Right lobe of liver (tissue), 6 donors: ENCODE measurements at regions not wholly inside any gene's neighbourhood (a gene's known extent, or its start where the extent isn't known, plus 50 kb on each side); places are given as distances from the start of the nearest gene placed in this dataset.

ENCODE experiments used
- ATAC-seq, 4 donors: fragments of 200-7000 bp; cut with Tn5 transposase; one replicate each; pipeline ENCODE4 v1.9.1; 2020; ENCODE audit warnings: mild to moderate bottlenecking in 4 of 4, moderate library complexity in 4 of 4
- DNase-seq, 3 donors: peaks; one replicate each; pipeline ENCODE4 v3.0.0-alpha.2; 2020
- H3K27ac ChIP-seq, 3 donors: fragments of 200-600 bp; one replicate each; pipeline ENCODE4 v1.8.0; 2022
- H3K27me3 ChIP-seq, 2 donors: fragments of 200-600 bp; one replicate each; pipeline ENCODE4 v1.8.0; 2022
- H3K36me3 ChIP-seq, 4 donors: fragments of 200-600 bp; sonication (generic) in 1 of 4; one replicate each; pipeline versions ENCODE4 v1.5.1 to v1.8.0; 2017 to 2022; ENCODE audit warnings: control low read depth in 1 of 4
- H3K4me1 ChIP-seq, 4 donors: fragments of 200-600 bp; sonication (generic) in 1 of 4; one replicate each; pipeline versions ENCODE4 v1.5.1 to v1.8.0; 2017 to 2022; ENCODE audit warnings: control low read depth in 1 of 4
- H3K4me3 ChIP-seq, 3 donors: fragments of 200-600 bp; one replicate each; pipeline ENCODE4 v1.8.0; 2022
- H3K9me3 ChIP-seq, 4 donors: fragments of 200-600 bp; sonication (generic) in 1 of 4; one replicate each; pipeline versions ENCODE4 v1.5.1 to v1.8.0; 2017 to 2022; ENCODE audit warnings: control low read depth in 1 of 4
- POLR2A ChIP-seq: fragments of 450-650 bp; IDR thresholded peaks from one replicate; pipeline ENCODE4 v1.6.1; 2017; ENCODE audit warnings: antibody characterized with exemption, mild to moderate bottlenecking
- WGBS: methylation state at CpG from one replicate; pipeline ENCODE4 v1.1.6; 2018; ENCODE audit warnings: low coverage, low lambda C conversion rate; ENCODE audit not compliant: insufficient coverage; ENCODE audit errors: missing lambda C conversion rate; 5-methylcytosine and 5-hydroxymethylcytosine counted together
- intact Hi-C, 2 donors: fragments of 100-400 bp; cut with DNase I; formaldehyde crosslinking; loops; one replicate each; pipeline versions ENCODE4 v1.11.2 to v1.14.1; 2022
- TF ChIP-seq, protein P1 (sequence below), 4 donors: fragments of 200-600 bp in 3 of 4; fragments of 450-650 bp in 1 of 4; IDR thresholded peaks; one replicate each; pipeline versions ENCODE4 v1.5.1 to v1.8.0; 2016 to 2022; ENCODE audit warnings: antibody characterized with exemption in 4 of 4, mild to moderate bottlenecking in 2 of 4
- donor health status: DM: no; HTN: yes; CAD: no.
- donor health status: DM: no; HTN: no; CAD: no.
- donor health status: DM: no; HTN: no; CAD: no.
- donor health status: DM: no; HTN: yes; CAD: no.
- donor health status: DM: no; HTN: yes; CAD: no.

DNA sequence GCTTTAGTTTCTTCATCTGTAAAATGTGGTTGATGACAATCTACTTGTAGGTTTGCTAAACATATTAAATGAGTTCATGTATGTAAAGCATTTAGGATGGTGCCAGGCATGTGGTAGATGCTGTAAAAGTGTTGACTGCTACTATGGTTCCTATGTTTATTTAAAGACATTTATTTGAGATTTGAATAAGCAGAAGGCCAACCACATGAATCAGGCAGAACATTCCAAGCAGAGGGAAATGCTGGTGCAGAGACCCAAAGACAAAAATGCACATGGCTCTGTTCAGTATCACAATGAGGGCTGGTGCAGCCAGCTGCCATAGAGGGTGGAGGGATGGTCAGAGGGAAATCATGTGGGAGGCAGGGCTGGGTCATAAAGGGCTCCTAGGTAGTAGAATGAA, 156.2 kb upstream of the PDGFD start:
- DNase-seq (no peak), ATAC-seq (no peak)
- Histone ChIP-seq H3K36me3 (no peaks in the 10 kb centered on the region), H3K27ac (no peak overlapping the region), H3K9me3 (no peaks in the 10 kb centered on the region), H3K27me3 (no peaks in the 10 kb centered on the region), H3K4me1 (no peaks in the 10 kb centered on the region), H3K4me3 (no peak overlapping the region)
- no peak for TF ChIP-seq POLR2A
- TF ChIP-seq, protein P1, sequence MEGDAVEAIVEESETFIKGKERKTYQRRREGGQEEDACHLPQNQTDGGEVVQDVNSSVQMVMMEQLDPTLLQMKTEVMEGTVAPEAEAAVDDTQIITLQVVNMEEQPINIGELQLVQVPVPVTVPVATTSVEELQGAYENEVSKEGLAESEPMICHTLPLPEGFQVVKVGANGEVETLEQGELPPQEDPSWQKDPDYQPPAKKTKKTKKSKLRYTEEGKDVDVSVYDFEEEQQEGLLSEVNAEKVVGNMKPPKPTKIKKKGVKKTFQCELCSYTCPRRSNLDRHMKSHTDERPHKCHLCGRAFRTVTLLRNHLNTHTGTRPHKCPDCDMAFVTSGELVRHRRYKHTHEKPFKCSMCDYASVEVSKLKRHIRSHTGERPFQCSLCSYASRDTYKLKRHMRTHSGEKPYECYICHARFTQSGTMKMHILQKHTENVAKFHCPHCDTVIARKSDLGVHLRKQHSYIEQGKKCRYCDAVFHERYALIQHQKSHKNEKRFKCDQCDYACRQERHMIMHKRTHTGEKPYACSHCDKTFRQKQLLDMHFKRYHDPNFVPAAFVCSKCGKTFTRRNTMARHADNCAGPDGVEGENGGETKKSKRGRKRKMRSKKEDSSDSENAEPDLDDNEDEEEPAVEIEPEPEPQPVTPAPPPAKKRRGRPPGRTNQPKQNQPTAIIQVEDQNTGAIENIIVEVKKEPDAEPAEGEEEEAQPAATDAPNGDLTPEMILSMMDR (IDR thresholded peaks at IDR 0.05) = no peak
- intact Hi-C loops = no loop called here

DNA sequence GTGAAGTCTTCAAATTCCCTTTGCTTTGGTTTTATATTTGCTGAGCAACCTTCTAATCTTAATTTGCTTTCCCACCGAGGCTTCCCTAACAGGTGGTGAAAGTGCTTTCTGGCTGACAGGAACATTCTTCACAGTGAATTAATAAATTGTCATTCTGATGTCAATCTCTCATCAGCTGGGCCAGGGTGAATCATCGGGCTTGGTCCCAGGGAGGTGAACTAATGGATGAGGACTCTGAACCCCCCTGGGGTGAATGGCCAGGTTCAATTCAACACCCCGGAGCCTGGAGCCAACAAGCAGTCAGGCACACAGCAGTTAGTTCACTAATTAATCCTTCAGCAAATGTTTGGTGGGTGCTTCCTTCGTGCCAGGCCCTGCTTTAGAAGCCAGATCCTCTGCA, 155.4 kb upstream of the PDGFD start:
- no peak for ATAC-seq
- H3K36me3 ChIP-seq = no peaks in the 10 kb centered on the region
- no peaks in the 10 kb centered on the region for H3K27me3 ChIP-seq
- H3K9me3 ChIP-seq = no peaks in the 10 kb centered on the region
- no peak overlapping the region for H3K4me3 ChIP-seq
- H3K27ac ChIP-seq = no peak overlapping the region
- intact Hi-C loops = no loop called here
- WGBS = 18% methylated on average over 4 of the region's 4 CpGs
- DNase-seq = no peak
- H3K4me1 ChIP-seq = no peaks in the 10 kb centered on the region
- no peak for TF ChIP-seq POLR2A
- TF ChIP-seq, protein P1 (IDR thresholded peaks at IDR 0.05) = no peak

DNA sequence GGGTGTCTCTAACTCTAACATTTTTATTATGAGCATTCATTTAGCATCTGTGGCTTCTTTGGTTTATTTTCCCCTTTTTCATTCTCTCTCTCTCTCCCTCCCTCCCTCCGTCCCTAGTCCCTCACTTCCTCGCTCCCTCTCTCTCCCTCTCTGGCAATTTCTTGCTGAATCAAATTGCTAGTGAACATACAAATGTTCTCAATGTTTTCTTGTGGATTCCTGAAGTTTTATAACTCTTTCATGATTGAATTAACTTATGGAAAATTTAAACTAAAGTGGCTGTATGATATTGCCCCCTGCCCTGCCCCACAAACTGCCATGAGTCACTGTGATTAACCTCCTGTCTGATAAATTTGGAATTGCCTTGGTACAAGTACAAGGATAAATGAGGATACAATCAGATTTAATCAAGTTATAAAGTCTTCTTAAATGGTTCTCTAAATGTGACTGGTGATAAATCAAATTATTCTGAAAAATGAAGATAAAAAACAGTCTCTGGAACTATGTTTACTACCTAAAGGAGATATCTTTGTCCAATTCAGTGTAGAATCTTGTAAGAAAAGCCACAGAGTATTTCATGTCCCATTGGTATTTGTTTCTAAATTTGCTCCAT, 143.0 kb upstream of the PDGFD start:
- Histone ChIP-seq H3K9me3 (no peaks in the 10 kb centered on the region), H3K27ac (no peak overlapping the region), H3K36me3 (no peaks in the 10 kb centered on the region), H3K4me1 (no peaks in the 10 kb centered on the region), H3K27me3 (no peaks in the 10 kb centered on the region), H3K4me3 (no peak overlapping the region)
- ATAC-seq = no peak
- intact Hi-C loops = no loop called here
- no peak for DNase-seq
- WGBS = 63% methylated on average over 2 of the region's 2 CpGs
- TF ChIP-seq POLR2A = no peak
- TF ChIP-seq, protein P1 (IDR thresholded peaks at IDR 0.05) = no peak

DNA sequence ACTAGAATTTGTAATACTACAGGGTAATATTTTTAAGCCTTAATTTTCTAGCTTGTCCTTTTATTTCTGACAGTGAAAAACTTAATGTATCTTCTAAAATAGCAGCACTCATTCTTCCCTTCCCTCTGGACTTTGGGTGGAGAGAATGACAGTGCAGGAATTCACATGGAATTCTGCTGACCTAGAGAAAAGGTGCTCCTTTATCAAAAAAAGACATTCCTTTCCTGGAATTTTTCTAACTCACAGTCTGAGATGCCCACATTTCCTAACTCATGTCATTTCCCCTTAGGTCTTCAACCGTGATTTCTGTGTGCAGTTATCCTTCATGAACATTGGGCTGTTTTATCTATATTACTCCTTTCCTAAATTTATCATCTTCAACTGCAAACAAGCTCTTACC, 137.8 kb upstream of the PDGFD start:
- no peak for TF ChIP-seq POLR2A
- TF ChIP-seq, protein P1 (IDR thresholded peaks at IDR 0.05) = no peak
- Histone ChIP-seq H3K4me3 (no peak overlapping the region), H3K27me3 (no peaks in the 10 kb centered on the region), H3K36me3 (no peaks in the 10 kb centered on the region), H3K9me3 (no peaks in the 10 kb centered on the region), H3K27ac (no peak overlapping the region), H3K4me1 (no peaks in the 10 kb centered on the region)
- intact Hi-C loops = no loop called here
- ATAC-seq (no peak), DNase-seq (no peak)
- 30% methylated on average over 1 of the region's 1 CpG for WGBS

DNA sequence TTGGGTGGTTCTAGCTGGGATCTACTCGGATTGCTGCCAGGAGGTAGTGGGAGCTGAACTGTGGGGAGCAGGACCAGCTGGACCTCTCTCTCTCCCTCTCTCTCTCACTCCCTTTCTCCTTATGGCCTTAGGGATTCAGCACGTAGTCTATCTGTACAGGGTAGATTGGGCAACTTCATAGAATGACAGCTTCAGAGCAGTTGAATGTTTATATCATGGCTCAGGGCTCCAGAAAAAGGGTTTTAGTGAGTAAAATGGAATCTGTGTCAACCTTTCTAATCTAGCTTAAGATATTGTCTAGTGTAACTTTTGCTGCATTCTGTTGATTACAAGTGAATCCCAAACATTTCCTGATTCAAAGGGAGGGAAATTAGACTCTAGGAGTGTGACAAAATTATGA, 127.7 kb upstream of the PDGFD start:
- no peak for ATAC-seq
- H3K9me3 ChIP-seq = no peaks in the 10 kb centered on the region
- no peaks in the 10 kb centered on the region for H3K36me3 ChIP-seq
- intact Hi-C loops = no loop called here
- WGBS = 27% methylated on average over 2 of the region's 2 CpGs
- DNase-seq = no peak
- no peak overlapping the region for H3K27ac ChIP-seq
- TF ChIP-seq, protein P1 (IDR thresholded peaks at IDR 0.05) = no peak
- TF ChIP-seq POLR2A = no peak
- no peaks in the 10 kb centered on the region for H3K27me3 ChIP-seq
- no peaks in the 10 kb centered on the region for H3K4me1 ChIP-seq
- no peak overlapping the region for H3K4me3 ChIP-seq
